A204.1 (cell line): ENCODE measurements at regions not wholly inside any gene's neighbourhood (a gene's known extent, or its start where the extent isn't known, plus 50 kb on each side); places are given as distances from the start of the nearest gene placed in this dataset.
"Not testable (repeated sequence)": the region's sequence is repeated elsewhere in the genome, so short reads cannot be mapped to it uniquely, and the experiment has no call there.

ENCODE experiments used
- FAIRE-seq: peaks from 2 replicates; lab custom pipeline; 2012; peaks lifted over from hg19 to GRCh38; lab: Jason Lieb, UNC

- FAIRE-seq, result no peak
These were observed 120.3 kb downstream of the TMEM30B start for GRCh38 chr14:61160798-61161197.

DNA sequence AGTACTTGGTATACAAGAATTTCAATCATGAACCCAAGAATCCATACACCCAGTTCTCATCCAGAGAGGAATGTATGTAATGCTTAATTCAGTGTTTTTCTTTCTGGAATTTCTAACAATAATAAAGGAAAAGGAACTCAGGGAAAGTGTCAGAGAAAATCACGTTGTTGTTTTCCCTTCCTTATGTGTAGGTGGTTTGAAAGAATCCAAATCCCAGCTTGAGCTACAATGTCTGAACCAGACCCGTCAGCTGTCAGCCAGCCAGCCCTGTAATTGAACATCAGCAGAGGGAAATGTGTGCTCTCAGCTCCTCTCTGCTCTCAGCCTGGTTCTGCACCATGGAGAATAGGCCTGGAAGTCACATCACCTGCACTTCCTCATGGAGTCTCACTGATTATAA lies 126.5 kb downstream of the TMEM30B start:
- no peak for FAIRE-seq

DNA sequence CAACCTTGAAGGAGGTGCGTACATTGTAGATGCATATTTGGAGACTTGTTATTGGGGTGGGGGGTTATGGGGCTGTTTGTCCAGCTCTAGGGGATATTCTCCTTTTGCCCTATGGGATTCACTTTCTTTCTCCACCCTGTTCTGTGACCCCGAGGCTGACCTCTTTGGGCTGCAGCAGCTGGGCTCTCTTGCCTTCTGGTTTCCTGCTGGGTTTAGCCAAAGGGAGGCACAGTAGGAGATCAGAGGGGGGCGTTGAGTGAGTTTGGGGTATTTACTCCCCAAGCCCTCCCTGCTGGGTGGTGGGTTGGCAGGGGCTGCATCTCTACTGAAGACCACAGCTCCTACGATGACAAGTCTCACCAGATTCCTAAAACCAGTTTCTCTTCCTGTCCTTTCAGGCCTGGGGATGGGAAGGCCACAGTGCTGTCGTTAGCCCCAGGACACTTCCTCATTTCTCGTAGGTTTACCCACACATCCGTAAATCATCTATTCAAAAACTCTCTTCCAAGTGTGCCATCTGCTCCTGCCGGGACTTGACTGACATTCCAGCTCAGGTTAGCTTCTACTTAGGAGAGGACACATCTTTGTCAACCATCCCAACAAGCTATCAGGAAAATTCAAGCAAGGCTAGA lies 127.1 kb downstream of the TMEM30B start:
- no peak for FAIRE-seq

DNA sequence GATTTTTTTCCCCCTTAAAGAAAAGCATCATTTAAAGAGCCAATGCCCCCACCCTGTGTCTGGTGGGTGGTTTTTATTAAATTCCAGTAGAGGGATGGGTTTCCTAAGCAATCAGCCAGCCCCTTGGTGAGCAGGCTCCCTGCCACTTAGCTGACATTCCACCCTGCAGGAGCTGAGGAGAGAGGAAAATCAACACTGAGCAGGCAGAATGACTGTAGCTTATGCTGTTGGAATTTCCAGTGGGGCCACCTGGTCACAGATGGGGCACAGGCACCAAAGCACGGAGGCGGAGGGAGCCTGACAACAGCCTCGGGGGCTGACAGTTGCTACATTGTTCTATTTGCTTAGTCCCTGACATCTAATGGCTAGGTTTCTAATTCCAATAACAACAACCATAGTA lies 127.7 kb downstream of the TMEM30B start:
- FAIRE-seq, result no peak

DNA sequence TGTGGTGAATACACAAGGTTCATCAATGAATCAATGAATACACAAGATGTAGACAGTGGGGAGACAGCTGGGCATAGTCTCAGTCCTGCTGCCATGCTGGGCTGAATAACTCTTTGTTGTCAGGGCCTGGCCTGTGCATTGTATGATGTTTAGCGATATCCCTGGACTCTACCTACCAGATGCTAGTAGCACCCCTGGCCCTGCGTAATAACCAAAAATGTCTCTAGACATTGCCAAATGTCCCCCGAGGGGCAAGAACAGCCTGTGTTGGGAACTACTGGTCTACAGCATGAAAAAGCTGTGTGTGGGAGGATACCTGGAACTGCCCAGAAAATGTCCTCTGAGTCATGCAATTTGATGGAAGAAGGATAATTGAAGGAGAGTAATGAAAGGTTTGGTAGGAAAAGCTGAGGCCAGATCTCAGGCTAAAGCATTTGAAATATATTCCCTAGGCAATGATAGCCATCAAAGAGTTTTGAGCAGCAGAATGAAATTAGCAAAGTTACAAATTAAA lies 128.2 kb downstream of the TMEM30B start:
- peak; percentile 100 for FAIRE-seq

GRCh38 chr14:61151251-61151650 lies 129.9 kb downstream of the TMEM30B start:
- FAIRE-seq, result peak; percentile 92

- FAIRE-seq, result no peak
These were observed 130.3 kb downstream of the TMEM30B start for GRCh38 chr14:61150851-61151250.

GRCh38 chr14:61149896-61150295 lies 131.2 kb downstream of the TMEM30B start:
- no peak for FAIRE-seq

DNA sequence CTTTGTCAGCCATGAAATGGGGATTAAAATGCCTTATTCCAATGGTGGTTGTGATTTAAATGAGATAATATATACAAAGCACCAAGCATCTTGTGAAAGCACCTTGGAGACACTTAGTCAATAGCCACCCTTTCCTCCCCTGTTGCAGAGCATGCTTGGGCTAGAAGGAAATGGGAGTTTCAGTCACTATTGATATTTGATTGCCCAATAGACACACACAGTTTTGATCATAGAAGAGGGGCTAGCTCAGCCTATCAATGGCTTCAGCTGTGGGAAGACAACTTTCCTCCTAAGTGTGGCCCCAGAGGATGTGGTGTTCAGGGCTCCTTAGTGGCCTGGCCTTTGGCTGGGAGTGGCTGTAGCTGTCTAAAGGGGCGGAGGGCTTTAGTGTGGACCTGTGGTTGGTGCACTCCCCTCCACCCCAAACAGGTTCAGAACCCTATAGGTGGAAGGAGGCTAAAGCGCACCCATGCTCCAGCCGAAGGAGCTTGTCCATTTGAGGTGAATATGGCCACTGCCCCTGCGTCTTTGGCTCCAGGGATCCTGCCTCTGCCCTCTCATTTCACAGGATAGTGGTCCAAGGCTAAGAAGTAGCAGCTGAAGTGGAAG lies 132.3 kb downstream of the TMEM30B start:
- FAIRE-seq, result no peak

GRCh38 chr14:61147831-61148549 lies 133.1 kb downstream of the TMEM30B start:
- FAIRE-seq, result peak; percentile 99

- no peak for FAIRE-seq
These were observed 133.7 kb downstream of the TMEM30B start for GRCh38 chr14:61147381-61147821.

DNA sequence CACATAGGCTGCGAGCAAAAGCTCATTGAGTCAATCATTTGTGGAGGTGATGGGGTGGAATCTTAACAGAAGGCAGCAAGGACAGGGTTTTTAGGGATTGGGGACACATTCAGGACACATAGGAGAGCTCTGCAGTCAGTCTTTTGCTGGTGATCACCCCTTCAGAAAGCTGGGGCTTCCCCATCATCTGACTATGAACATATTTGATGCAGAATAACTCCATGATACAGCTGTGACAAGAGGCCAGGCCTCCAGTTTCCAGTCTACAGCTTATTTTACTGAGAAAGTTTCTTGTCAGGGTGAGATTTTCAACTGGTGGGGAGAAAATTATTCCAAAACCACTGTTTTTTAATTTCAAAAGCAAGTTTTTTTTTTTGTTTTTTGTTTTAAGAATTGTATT lies 134.2 kb downstream of the TMEM30B start:
- no peak for FAIRE-seq

DNA sequence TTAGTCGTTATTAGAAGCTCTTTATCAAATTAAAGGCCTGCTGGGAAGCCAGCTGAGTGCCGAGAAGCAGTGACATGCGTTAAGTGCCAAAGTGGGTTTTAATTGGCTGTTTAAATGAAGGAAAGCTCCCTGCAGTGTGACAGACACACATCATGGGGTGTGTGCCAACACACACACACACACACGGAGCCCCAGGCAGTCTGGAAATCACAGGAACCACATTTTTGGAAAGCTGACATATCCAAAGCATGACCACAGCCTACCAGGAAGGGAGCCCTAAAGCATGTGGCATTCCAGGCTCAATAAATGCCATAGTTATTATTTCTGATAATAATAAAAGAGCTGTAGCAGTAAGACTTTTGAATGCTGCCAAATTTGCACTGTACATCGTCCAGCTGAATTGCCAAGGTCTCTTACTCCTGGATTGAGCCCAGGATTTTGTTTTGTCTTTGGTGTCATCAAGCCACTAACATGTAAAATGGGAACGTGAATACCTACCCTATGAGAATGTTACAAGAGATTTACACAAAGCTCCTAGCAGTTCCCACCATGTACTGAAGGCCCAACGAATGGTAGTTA lies 135.1 kb downstream of the TMEM30B start:
- FAIRE-seq, result no peak

GRCh38 chr14:61145034-61145902 lies 135.9 kb downstream of the TMEM30B start:
- FAIRE-seq, result peak; percentile 98

- not testable (repeated sequence) for FAIRE-seq
These were observed 136.8 kb downstream of the TMEM30B start for GRCh38 chr14:61144117-61145033.

DNA sequence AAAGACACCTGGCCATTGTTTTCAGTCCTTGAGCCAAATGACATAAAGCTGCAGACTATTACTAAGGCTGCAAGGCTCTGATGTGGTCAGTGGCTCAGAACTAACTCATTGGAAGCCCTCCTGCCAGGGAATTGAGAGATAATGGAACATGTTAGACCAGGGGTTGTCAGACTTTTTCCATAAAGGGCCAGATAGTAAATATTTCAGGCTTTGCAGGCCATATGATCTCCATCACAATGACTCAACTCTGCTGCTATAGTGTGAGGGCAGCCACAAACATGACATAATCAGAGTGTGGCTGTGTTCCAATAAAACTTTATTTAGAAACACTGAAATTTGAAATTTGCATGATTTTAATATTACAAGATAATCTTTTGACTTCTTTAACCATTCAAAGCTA lies 140.3 kb downstream of the TMEM30B start:
- no peak for FAIRE-seq

DNA sequence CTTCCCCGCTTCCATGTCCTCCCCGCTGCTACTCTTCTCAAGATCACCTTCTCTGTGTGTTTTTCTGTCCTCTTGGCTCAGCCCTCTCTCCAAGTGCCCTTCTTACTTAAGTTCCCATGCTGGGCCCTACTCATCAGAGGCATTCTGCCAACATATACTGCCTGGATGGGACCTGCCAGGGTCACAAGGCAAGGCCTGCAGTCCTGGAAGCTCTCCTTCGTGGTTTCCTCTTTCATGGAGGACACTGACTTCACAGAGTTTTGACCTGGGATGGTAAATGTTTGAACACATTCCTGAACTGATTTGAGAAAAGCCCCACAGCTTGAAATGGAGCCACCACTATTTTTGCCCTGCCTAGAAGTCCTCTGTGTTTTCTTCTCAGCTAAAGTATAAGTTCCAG lies 140.9 kb downstream of the TMEM30B start:
- no peak for FAIRE-seq

GRCh38 chr14:61139006-61139599 lies 142.0 kb downstream of the TMEM30B start:
- FAIRE-seq, result no peak

DNA sequence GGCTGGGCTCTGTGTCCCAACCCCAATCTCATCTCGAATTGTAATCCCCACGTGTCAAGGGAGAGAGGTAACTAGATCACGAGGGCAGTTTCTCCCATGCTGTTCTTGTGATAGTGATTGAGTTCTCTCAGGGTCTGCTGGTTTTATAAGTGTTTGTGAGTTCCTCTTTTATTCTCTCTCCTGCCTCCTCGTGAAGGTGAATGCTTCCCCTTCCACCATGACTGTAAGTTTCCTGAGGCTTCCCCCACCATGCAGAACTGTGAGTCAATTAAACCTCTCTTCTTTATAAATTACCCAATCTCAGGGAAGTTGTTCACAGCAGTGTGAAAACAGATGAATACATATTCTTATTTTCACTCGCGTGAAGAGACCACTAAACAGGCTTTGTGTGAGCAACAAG lies 148.2 kb downstream of the TMEM30B start:
- no peak for FAIRE-seq

GRCh38 chr14:61132336-61132735 lies 148.8 kb downstream of the TMEM30B start:
- no peak for FAIRE-seq
